GM06990 (cell line): ENCODE measurements at regions not wholly inside any gene's neighbourhood (a gene's known extent, or its start where the extent isn't known, plus 50 kb on each side); places are given as distances from the start of the nearest gene placed in this dataset.

Source experiments
- DNase-seq: peaks from one replicate; pipeline ENCODE4 v3.0.0-alpha.2; 2011; ENCODE audit not compliant: insufficient read length; ENCODE audit errors: extremely low read depth
- H3K27me3 ChIP-seq: replicated peaks from 2 replicates; pipeline ENCODE4 v1.6.0; 2011; ENCODE audit warnings: low read length; ENCODE audit not compliant: control insufficient read depth, insufficient read depth
- H3K36me3 ChIP-seq: 2 replicates; pipeline ENCODE4 v1.5.1; 2011; ENCODE audit warnings: low read length; ENCODE audit not compliant: control insufficient read depth, insufficient read depth
- H3K4me3 ChIP-seq: replicated peaks from 2 replicates; pipeline ENCODE4 v1.5.1; 2011; ENCODE audit warnings: low read depth, mild to moderate bottlenecking, control low read depth, low read length
- CTCF ChIP-seq: IDR thresholded peaks from 2 replicates; pipeline ENCODE4 v1.5.1; 2011; ENCODE audit warnings: low read length, control low read depth, mild to moderate bottlenecking, inconsistent platforms; ENCODE audit not compliant: insufficient read depth, poor library complexity, severe bottlenecking

GRCh38 chr16:9658164-9658563 lies 524.1 kb downstream of the GRIN2A start:
- no peak for TF ChIP-seq CTCF
- Histone ChIP-seq H3K36me3 (no peaks in the 10 kb centered on the region), H3K27me3 (peaks cover 2% of the 10 kb centered on the region; the same call in 1 of the 2 replicates), H3K4me3 (no peak overlapping the region)
- no peak for DNase-seq

- Histone ChIP-seq H3K27me3 (peaks cover 2% of the 10 kb centered on the region; the same call in 1 of the 2 replicates), H3K4me3 (no peak overlapping the region), H3K36me3 (no peaks in the 10 kb centered on the region)
- no peak for DNase-seq
- TF ChIP-seq CTCF, result no peak
These were observed 523.6 kb downstream of the GRIN2A start for GRCh38 chr16:9658586-9658985.

- no peak for TF ChIP-seq CTCF
- DNase-seq, result no peak
- no peaks in the 10 kb centered on the region for H3K27me3 ChIP-seq
- H3K4me3 ChIP-seq, result no peak overlapping the region
- H3K36me3 ChIP-seq, result no peaks in the 10 kb centered on the region
These were observed 521.3 kb downstream of the GRIN2A start for GRCh38 chr16:9660898-9661297.

GRCh38 chr16:9661336-9662017 lies 520.8 kb downstream of the GRIN2A start:
- no peak for DNase-seq
- no peaks in the 10 kb centered on the region for H3K36me3 ChIP-seq
- no peak for TF ChIP-seq CTCF
- H3K4me3 ChIP-seq, result no peak overlapping the region
- H3K27me3 ChIP-seq, result no peaks in the 10 kb centered on the region

- no peaks in the 10 kb centered on the region for H3K36me3 ChIP-seq
- DNase-seq, result no peak
- TF ChIP-seq CTCF, result no peak
- no peak overlapping the region for H3K4me3 ChIP-seq
- no peaks in the 10 kb centered on the region for H3K27me3 ChIP-seq
These were observed 518.6 kb downstream of the GRIN2A start for GRCh38 chr16:9663588-9663987.

GRCh38 chr16:9665851-9666271 lies 516.4 kb downstream of the GRIN2A start:
- H3K4me3 ChIP-seq, result no peak overlapping the region
- H3K27me3 ChIP-seq, result no peaks in the 10 kb centered on the region
- TF ChIP-seq CTCF, result no peak
- no peaks in the 10 kb centered on the region for H3K36me3 ChIP-seq
- no peak for DNase-seq
